ENCODE measurements at regions not wholly inside any gene's neighbourhood (a gene's known extent, or its start where the extent isn't known, plus 50 kb on each side); places are given as distances from the start of the nearest gene placed in this dataset.

DNA sequence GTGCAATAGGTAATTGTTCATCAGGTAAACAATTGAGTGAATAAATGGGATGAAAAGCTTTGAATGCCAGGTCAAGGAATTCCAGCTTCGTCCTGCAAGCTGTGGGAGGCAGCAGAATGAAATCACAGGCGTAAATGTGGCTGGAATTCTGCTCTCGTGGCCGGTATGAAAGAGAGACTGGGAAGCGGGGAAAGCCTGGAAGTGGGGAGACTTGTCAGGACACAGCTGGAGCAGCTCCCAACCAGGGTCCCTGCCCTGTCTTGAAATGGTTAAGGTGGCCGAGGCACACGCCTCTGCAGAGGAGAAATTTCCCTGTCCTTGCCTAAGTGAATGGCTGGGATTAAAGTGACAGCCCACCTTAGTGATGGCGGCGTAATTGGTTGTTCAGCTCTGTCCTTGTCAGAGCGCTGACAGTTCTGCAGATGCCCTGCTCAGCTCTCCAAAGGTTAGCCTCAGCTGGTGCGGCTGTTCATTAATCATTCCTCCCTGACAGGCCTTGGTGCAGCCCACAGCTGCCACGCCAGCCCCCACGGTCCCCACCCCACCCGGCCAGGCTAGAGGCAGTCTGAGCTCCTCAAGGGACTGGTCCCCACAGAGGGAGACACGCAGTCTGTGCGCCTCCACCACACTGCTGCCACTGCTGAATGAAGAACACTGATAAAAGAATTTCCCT is 398.3 kb upstream of the POU3F1 start:
- no peak for DNase-seq
- intact Hi-C loops (cut with DNase I) = no loop called here
- no peaks in the 10 kb centered on the region for H3K36me3 ChIP-seq (replicated peaks in 1 of 2)

GRCh38 chr1:38444311-38444710 is 397.7 kb upstream of the POU3F1 start:
- H3K9me3 ChIP-seq (replicated peaks in 1 of 3) = no peaks in the 10 kb centered on the region
- no peaks in the 10 kb centered on the region for H3K4me1 ChIP-seq (replicated peaks in 1 of 2)
- no peaks in the 10 kb centered on the region for H3K36me3 ChIP-seq (replicated peaks in 1 of 2)
- peaks cover 5% of the 10 kb centered on the region for H3K27me3 ChIP-seq
- DNase-seq = no peak
- no peak overlapping the region for H3K27ac ChIP-seq
- TF ChIP-seq, protein P1, sequence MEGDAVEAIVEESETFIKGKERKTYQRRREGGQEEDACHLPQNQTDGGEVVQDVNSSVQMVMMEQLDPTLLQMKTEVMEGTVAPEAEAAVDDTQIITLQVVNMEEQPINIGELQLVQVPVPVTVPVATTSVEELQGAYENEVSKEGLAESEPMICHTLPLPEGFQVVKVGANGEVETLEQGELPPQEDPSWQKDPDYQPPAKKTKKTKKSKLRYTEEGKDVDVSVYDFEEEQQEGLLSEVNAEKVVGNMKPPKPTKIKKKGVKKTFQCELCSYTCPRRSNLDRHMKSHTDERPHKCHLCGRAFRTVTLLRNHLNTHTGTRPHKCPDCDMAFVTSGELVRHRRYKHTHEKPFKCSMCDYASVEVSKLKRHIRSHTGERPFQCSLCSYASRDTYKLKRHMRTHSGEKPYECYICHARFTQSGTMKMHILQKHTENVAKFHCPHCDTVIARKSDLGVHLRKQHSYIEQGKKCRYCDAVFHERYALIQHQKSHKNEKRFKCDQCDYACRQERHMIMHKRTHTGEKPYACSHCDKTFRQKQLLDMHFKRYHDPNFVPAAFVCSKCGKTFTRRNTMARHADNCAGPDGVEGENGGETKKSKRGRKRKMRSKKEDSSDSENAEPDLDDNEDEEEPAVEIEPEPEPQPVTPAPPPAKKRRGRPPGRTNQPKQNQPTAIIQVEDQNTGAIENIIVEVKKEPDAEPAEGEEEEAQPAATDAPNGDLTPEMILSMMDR (IDR thresholded peaks at IDR 0.05) = no peak
- TF ChIP-seq POLR2A (IDR thresholded peaks at IDR 0.05) = no peak
- no peak overlapping the region for H3K4me3 ChIP-seq
- WGBS, 4 donors = 59 to 68% (median 60%) methylated on average over 4 of the region's 4 CpGs
- intact Hi-C loops (cut with DNase I) = no loop called here

More for the DNA sequence above, 398.3 kb upstream of the POU3F1 start:
- TF ChIP-seq, protein P1 (IDR thresholded peaks at IDR 0.05) = no peak
- H3K9me3 ChIP-seq (replicated peaks in 1 of 3) = no peaks in the 10 kb centered on the region
- H3K4me3 ChIP-seq = no peak overlapping the region
- WGBS, 4 donors = 36 to 41% (median 39%) methylated on average over 15 to 16 of the region's 16 CpGs
- peaks cover 5% of the 10 kb centered on the region for H3K27me3 ChIP-seq
- no peaks in the 10 kb centered on the region for H3K4me1 ChIP-seq (replicated peaks in 1 of 2)
- no peak overlapping the region for H3K27ac ChIP-seq

- Histone ChIP-seq H3K27me3 (no peaks in the 10 kb centered on the region), H3K27ac (no peak overlapping the region), H3K4me3 (no peak overlapping the region), H3K36me3 (replicated peaks in 1 of 2) (no peaks in the 10 kb centered on the region), H3K9me3 (replicated peaks in 1 of 3) (no peaks in the 10 kb centered on the region), H3K4me1 (replicated peaks in 1 of 2) (no peaks in the 10 kb centered on the region)
- DNase-seq = no peak
- intact Hi-C loops (cut with DNase I) = no loop called here
- TF ChIP-seq, protein P1 (IDR thresholded peaks at IDR 0.05) = no peak
- no peak for TF ChIP-seq POLR2A (IDR thresholded peaks at IDR 0.05)
These were observed 393.8 kb upstream of the POU3F1 start for GRCh38 chr1:38440402-38440801.

- Histone ChIP-seq H3K36me3 (replicated peaks in 1 of 2) (no peaks in the 10 kb centered on the region), H3K4me3 (no peak overlapping the region), H3K27me3 (no peaks in the 10 kb centered on the region), H3K4me1 (replicated peaks in 1 of 2) (no peaks in the 10 kb centered on the region), H3K9me3 (replicated peaks in 1 of 3) (no peaks in the 10 kb centered on the region), H3K27ac (no peak overlapping the region)
- 64 to 72% (median 66%) methylated on average over 4 of the region's 4 CpGs for WGBS, 4 donors
- no peak for DNase-seq
- intact Hi-C loops (cut with DNase I) = no loop called here
- TF ChIP-seq POLR2A (IDR thresholded peaks at IDR 0.05) = no peak
- TF ChIP-seq, protein P1 (IDR thresholded peaks at IDR 0.05) = no peak
These were observed 390.2 kb upstream of the POU3F1 start for GRCh38 chr1:38436749-38437148.

Measured in adrenal gland (tissue), 9 donors.